BE2C (cell line): ENCODE measurements at regions not wholly inside any gene's neighbourhood (a gene's known extent, or its start where the extent isn't known, plus 50 kb on each side); places are given as distances from the start of the nearest gene placed in this dataset.

Source experiments
- DNase-seq: peaks from one replicate; pipeline ENCODE4 v3.0.0-alpha.2; 2020
- H3K27me3 ChIP-seq: fragments of 250-450 bp; sonication (Bioruptor Pico); 2 replicates; pipeline ENCODE4 v1.5.1; 2020; ENCODE audit warnings: mild to moderate bottlenecking
- H3K36me3 ChIP-seq: fragments of 250-450 bp; sonication (Bioruptor Pico); 2 replicates; pipeline ENCODE4 v1.5.1; 2020; ENCODE audit warnings: mild to moderate bottlenecking
- H3K4me1 ChIP-seq: fragments of 250-450 bp; sonication (Bioruptor Pico); 2 replicates; pipeline ENCODE4 v1.5.1; 2020
- H3K4me3 ChIP-seq: 2 replicates; pipeline ENCODE4 v1.5.1; 2011; ENCODE audit warnings: low read depth, low read length
- H3K9me3 ChIP-seq: fragments of 250-450 bp; sonication (Bioruptor Pico); 2 replicates; pipeline ENCODE4 v1.5.1; 2020
- CTCF ChIP-seq: IDR thresholded peaks from 2 replicates; pipeline ENCODE4 v1.5.1; 2012; ENCODE audit warnings: mild to moderate bottlenecking, low read depth, low read length

- no peaks in the 10 kb centered on the region for H3K9me3 ChIP-seq
- no peaks in the 10 kb centered on the region for H3K36me3 ChIP-seq
- H3K4me1 ChIP-seq: no peaks in the 10 kb centered on the region
- DNase-seq: no peak
- H3K27me3 ChIP-seq: no peaks in the 10 kb centered on the region
- no peak for TF ChIP-seq CTCF
- H3K4me3 ChIP-seq: no peak overlapping the region
Measured at GRCh38 chr2:163314712-163315111, 421.1 kb downstream of the FIGN start.

GRCh38 chr2:163312713-163313112 is 423.1 kb downstream of the FIGN start:
- no peaks in the 10 kb centered on the region for H3K4me1 ChIP-seq
- DNase-seq: no peak
- no peaks in the 10 kb centered on the region for H3K27me3 ChIP-seq
- no peak overlapping the region for H3K4me3 ChIP-seq
- H3K9me3 ChIP-seq: no peaks in the 10 kb centered on the region
- no peaks in the 10 kb centered on the region for H3K36me3 ChIP-seq
- no peak for TF ChIP-seq CTCF

GRCh38 chr2:163306647-163307046 is 429.2 kb downstream of the FIGN start:
- no peak for TF ChIP-seq CTCF
- H3K27me3 ChIP-seq: no peaks in the 10 kb centered on the region
- H3K36me3 ChIP-seq: no peaks in the 10 kb centered on the region
- H3K4me3 ChIP-seq: no peak overlapping the region
- DNase-seq: no peak
- H3K4me1 ChIP-seq: no peaks in the 10 kb centered on the region
- H3K9me3 ChIP-seq: no peaks in the 10 kb centered on the region

- Histone ChIP-seq H3K9me3 (no peaks in the 10 kb centered on the region), H3K27me3 (no peaks in the 10 kb centered on the region), H3K36me3 (no peaks in the 10 kb centered on the region), H3K4me3 (no peak overlapping the region), H3K4me1 (no peaks in the 10 kb centered on the region)
- TF ChIP-seq CTCF: no peak
- no peak for DNase-seq
Measured at GRCh38 chr2:163302141-163302540, 433.7 kb downstream of the FIGN start.

- no peak overlapping the region for H3K4me3 ChIP-seq
- DNase-seq: no peak
- TF ChIP-seq CTCF: no peak
- H3K36me3 ChIP-seq: no peaks in the 10 kb centered on the region
- no peaks in the 10 kb centered on the region for H3K4me1 ChIP-seq
- H3K9me3 ChIP-seq: no peaks in the 10 kb centered on the region
- H3K27me3 ChIP-seq: no peaks in the 10 kb centered on the region
Measured at GRCh38 chr2:163291790-163292189, 444.0 kb downstream of the FIGN start.

- no peak for TF ChIP-seq CTCF
- Histone ChIP-seq H3K4me3 (no peak overlapping the region), H3K4me1 (no peaks in the 10 kb centered on the region), H3K27me3 (no peaks in the 10 kb centered on the region), H3K9me3 (no peaks in the 10 kb centered on the region), H3K36me3 (no peaks in the 10 kb centered on the region)
- DNase-seq: no peak
Measured at GRCh38 chr2:163281717-163282116, 443.1 kb upstream of the KCNH7 start.
